ENCODE measurements at regions not wholly inside any gene's neighbourhood (a gene's known extent, or its start where the extent isn't known, plus 50 kb on each side); places are given as distances from the start of the nearest gene placed in this dataset.

DNA sequence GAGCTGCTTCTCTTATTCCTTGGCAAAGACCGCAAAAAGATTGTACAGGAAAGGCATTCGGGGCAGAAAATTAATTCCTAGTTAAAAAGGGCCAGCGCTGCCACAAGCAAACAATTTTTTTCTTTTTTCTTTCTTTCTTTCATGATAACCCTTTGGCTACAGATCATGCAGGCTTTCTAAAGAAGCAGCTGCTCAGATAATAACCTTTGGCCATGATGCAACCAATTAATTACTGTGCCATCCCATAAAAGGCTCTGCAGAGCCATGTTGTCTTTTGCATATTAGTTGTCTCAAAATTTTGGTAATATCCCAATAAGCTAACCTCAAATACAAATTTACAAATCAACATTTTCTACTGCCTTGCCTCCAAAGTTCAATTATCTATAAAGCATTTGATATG lies 758.4 kb upstream of the SEMA6A start:
- Histone ChIP-seq H2AFZ (ENCODE audit: low read depth, low read length) (no peak overlapping the region), H3K4me2 (ENCODE audit: insufficient read depth, low read length) (no peak overlapping the region), H3K36me3 (ENCODE audit: control insufficient read depth in 2 of 2, extremely low read depth in 1 of 2, insufficient read depth in 2 of 2, low read length in 2 of 2) (no peaks in the 10 kb centered on the region), H3K9ac (replicated peaks; ENCODE audit: extremely low read depth, insufficient read depth, low read length) (no peak overlapping the region), H3K9me1 (replicated peaks; ENCODE audit: control insufficient read depth, extremely low read depth, insufficient read depth, low read length) (no peaks in the 10 kb centered on the region), H3K27ac (ENCODE audit: insufficient read depth, low read depth, low read length) (no peak overlapping the region), H3K4me1 (ENCODE audit: control insufficient read depth, extremely low read depth, insufficient read depth, low read length) (no peaks in the 10 kb centered on the region), H4K20me1 (replicated peaks; ENCODE audit: control insufficient read depth, extremely low read depth, insufficient read depth, low read length) (no peaks in the 10 kb centered on the region), H3K9me3 (replicated peaks; ENCODE audit: control insufficient read depth, insufficient read depth, low read length) (no peaks in the 10 kb centered on the region), H3K4me3 (replicated peaks in 1 of 3; ENCODE audit: insufficient read depth in 1 of 3, low read depth in 1 of 3, low read length in 3 of 3) (no peak overlapping the region), H3K27me3 (ENCODE audit: control insufficient read depth in 2 of 2, insufficient read depth in 2 of 2, low read length in 2 of 2) (no peaks in the 10 kb centered on the region), H3K79me2 (ENCODE audit: control insufficient read depth, insufficient read depth, low read length) (no peaks in the 10 kb centered on the region)
- DNase-seq (ENCODE audit: low read depth, low spot score) (no peak), FAIRE-seq (no peak)
- ChIA-PET CTCF (no interaction called here), POLR2A (no interaction called here)
- no TSS peak for BruUV-seq (replicated peaks)
- dilution Hi-C loops (cut with MboI; ENCODE audit: extremely low pct_ligation_motif_present, low sequenced_read_pairs): no loop called here
- no peak for TF ChIP-seq GATA2 (IDR thresholded peaks at IDR 0.05; ENCODE audit: insufficient read depth, insufficient read length, low read depth, low read length)
- no peak for TF ChIP-seq FOS (IDR thresholded peaks at IDR 0.05; ENCODE audit: borderline replicate concordance, insufficient read depth, low read length)
- TF ChIP-seq MYC (IDR thresholded peaks at IDR 0.05; ENCODE audit: low read depth, low read length): no peak
- intact Hi-C loops (cut with micrococcal nuclease): no loop called here

DNA sequence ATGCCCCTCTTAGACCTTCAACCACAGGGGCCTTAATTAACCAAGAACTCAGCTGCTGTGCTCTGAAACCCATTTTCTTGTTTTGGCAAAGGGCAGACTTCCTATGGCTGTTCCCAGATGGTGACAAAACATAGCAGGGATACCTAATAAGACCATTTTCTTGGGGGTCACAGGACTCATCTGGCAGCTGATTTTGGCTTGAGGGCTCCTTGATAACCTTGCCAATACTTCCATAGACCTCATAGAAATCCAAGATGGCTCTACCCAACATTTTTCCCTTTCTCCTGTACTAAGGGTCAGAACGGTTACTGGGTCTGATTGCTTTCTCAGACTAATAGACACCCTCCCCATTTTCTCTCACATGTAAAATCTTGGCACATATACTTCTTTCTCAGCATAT lies 757.7 kb upstream of the SEMA6A start:
- dilution Hi-C loops (cut with MboI; ENCODE audit: extremely low pct_ligation_motif_present, low sequenced_read_pairs): no loop called here

More for the DNA sequence above, 757.7 kb upstream of the SEMA6A start:
- no peaks in the 10 kb centered on the region for H3K4me1 ChIP-seq (ENCODE audit: control insufficient read depth, extremely low read depth, insufficient read depth, low read length)
- no peak overlapping the region for H3K4me2 ChIP-seq (ENCODE audit: insufficient read depth, low read length)
- H3K4me3 ChIP-seq (replicated peaks in 1 of 3; ENCODE audit: insufficient read depth in 1 of 3, low read depth in 1 of 3, low read length in 3 of 3): no peak overlapping the region
- intact Hi-C loops (cut with micrococcal nuclease): no loop called here
- H3K27me3 ChIP-seq (ENCODE audit: control insufficient read depth in 2 of 2, insufficient read depth in 2 of 2, low read length in 2 of 2): no peaks in the 10 kb centered on the region
- POLR2A ChIA-PET: no interaction called here
- CTCF ChIA-PET: no interaction called here
- H4K20me1 ChIP-seq (replicated peaks; ENCODE audit: control insufficient read depth, extremely low read depth, insufficient read depth, low read length): no peaks in the 10 kb centered on the region
- no peaks in the 10 kb centered on the region for H3K9me3 ChIP-seq (replicated peaks; ENCODE audit: control insufficient read depth, insufficient read depth, low read length)
- H3K79me2 ChIP-seq (ENCODE audit: control insufficient read depth, insufficient read depth, low read length): no peaks in the 10 kb centered on the region
- no peak for FAIRE-seq
- H3K9ac ChIP-seq (replicated peaks; ENCODE audit: extremely low read depth, insufficient read depth, low read length): no peak overlapping the region
- no peak for DNase-seq (ENCODE audit: low read depth, low spot score)
- BruUV-seq (replicated peaks): no TSS peak
- no peak overlapping the region for H3K27ac ChIP-seq (ENCODE audit: insufficient read depth, low read depth, low read length)
- H3K9me1 ChIP-seq (replicated peaks; ENCODE audit: control insufficient read depth, extremely low read depth, insufficient read depth, low read length): no peaks in the 10 kb centered on the region
- TF ChIP-seq JUN (IDR thresholded peaks at IDR 0.05; ENCODE audit: borderline replicate concordance, insufficient read depth, insufficient read length, low read depth): no peak
- no peak for TF ChIP-seq POLR2AphosphoS5 (IDR thresholded peaks at IDR 0.05; ENCODE audit: insufficient read depth, low read depth, low read length)
- TF ChIP-seq, protein P1, sequence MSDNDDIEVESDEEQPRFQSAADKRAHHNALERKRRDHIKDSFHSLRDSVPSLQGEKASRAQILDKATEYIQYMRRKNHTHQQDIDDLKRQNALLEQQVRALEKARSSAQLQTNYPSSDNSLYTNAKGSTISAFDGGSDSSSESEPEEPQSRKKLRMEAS (IDR thresholded peaks at IDR 0.05; ENCODE audit: insufficient read depth, insufficient read length): no peak
- no peak for TF ChIP-seq GATA2 (IDR thresholded peaks at IDR 0.05; ENCODE audit: insufficient read depth, insufficient read length, low read depth, low read length)
- no peak for TF ChIP-seq EZH2 (IDR thresholded peaks at IDR 0.05; ENCODE audit: borderline replicate concordance, low read depth, low read length, severe bottlenecking)
- TF ChIP-seq MYC (IDR thresholded peaks at IDR 0.05; ENCODE audit: low read depth, low read length): no peak
- no peak for TF ChIP-seq POLR2A (IDR thresholded peaks at IDR 0.05; ENCODE audit: low read depth, low read length)
- TF ChIP-seq FOS (IDR thresholded peaks at IDR 0.05; ENCODE audit: borderline replicate concordance, insufficient read depth, low read length): no peak
- TF ChIP-seq, protein P2, sequence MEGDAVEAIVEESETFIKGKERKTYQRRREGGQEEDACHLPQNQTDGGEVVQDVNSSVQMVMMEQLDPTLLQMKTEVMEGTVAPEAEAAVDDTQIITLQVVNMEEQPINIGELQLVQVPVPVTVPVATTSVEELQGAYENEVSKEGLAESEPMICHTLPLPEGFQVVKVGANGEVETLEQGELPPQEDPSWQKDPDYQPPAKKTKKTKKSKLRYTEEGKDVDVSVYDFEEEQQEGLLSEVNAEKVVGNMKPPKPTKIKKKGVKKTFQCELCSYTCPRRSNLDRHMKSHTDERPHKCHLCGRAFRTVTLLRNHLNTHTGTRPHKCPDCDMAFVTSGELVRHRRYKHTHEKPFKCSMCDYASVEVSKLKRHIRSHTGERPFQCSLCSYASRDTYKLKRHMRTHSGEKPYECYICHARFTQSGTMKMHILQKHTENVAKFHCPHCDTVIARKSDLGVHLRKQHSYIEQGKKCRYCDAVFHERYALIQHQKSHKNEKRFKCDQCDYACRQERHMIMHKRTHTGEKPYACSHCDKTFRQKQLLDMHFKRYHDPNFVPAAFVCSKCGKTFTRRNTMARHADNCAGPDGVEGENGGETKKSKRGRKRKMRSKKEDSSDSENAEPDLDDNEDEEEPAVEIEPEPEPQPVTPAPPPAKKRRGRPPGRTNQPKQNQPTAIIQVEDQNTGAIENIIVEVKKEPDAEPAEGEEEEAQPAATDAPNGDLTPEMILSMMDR (IDR thresholded peaks at IDR 0.05; ENCODE audit: extremely low read depth in 1 of 2, insufficient read depth in 1 of 2, low read depth in 1 of 2, low read length in 2 of 2): no peak
- no peaks in the 10 kb centered on the region for H3K36me3 ChIP-seq (ENCODE audit: control insufficient read depth in 2 of 2, extremely low read depth in 1 of 2, insufficient read depth in 2 of 2, low read length in 2 of 2)
- H2AFZ ChIP-seq (ENCODE audit: low read depth, low read length): no peak overlapping the region
